Right lobe of liver (tissue), 6 donors: ENCODE measurements at regions not wholly inside any gene's neighbourhood (a gene's known extent, or its start where the extent isn't known, plus 50 kb on each side); places are given as distances from the start of the nearest gene placed in this dataset.

Experiments
- ATAC-seq, 4 donors: fragments of 200-7000 bp; cut with Tn5 transposase; one replicate each; pipeline ENCODE4 v1.9.1; 2020; ENCODE audit warnings: mild to moderate bottlenecking in 4 of 4, moderate library complexity in 4 of 4
- DNase-seq, 3 donors: peaks; one replicate each; pipeline ENCODE4 v3.0.0-alpha.2; 2020
- H3K27ac ChIP-seq, 3 donors: fragments of 200-600 bp; one replicate each; pipeline ENCODE4 v1.8.0; 2022
- H3K27me3 ChIP-seq, 2 donors: fragments of 200-600 bp; one replicate each; pipeline ENCODE4 v1.8.0; 2022
- H3K36me3 ChIP-seq, 4 donors: fragments of 200-600 bp; sonication (generic) in 1 of 4; one replicate each; pipeline versions ENCODE4 v1.5.1 to v1.8.0; 2017 to 2022; ENCODE audit warnings: control low read depth in 1 of 4
- H3K4me1 ChIP-seq, 4 donors: fragments of 200-600 bp; sonication (generic) in 1 of 4; one replicate each; pipeline versions ENCODE4 v1.5.1 to v1.8.0; 2017 to 2022; ENCODE audit warnings: control low read depth in 1 of 4
- H3K4me3 ChIP-seq, 3 donors: fragments of 200-600 bp; one replicate each; pipeline ENCODE4 v1.8.0; 2022
- H3K9me3 ChIP-seq, 4 donors: fragments of 200-600 bp; sonication (generic) in 1 of 4; one replicate each; pipeline versions ENCODE4 v1.5.1 to v1.8.0; 2017 to 2022; ENCODE audit warnings: control low read depth in 1 of 4
- POLR2A ChIP-seq: fragments of 450-650 bp; IDR thresholded peaks from one replicate; pipeline ENCODE4 v1.6.1; 2017; ENCODE audit warnings: antibody characterized with exemption, mild to moderate bottlenecking
- WGBS: methylation state at CpG from one replicate; pipeline ENCODE4 v1.1.6; 2018; ENCODE audit warnings: low coverage, low lambda C conversion rate; ENCODE audit not compliant: insufficient coverage; ENCODE audit errors: missing lambda C conversion rate; 5-methylcytosine and 5-hydroxymethylcytosine counted together
- intact Hi-C, 2 donors: fragments of 100-400 bp; cut with DNase I; formaldehyde crosslinking; loops; one replicate each; pipeline versions ENCODE4 v1.11.2 to v1.14.1; 2022
- TF ChIP-seq, protein P1 (sequence below), 4 donors: fragments of 200-600 bp in 3 of 4; fragments of 450-650 bp in 1 of 4; IDR thresholded peaks; one replicate each; pipeline versions ENCODE4 v1.5.1 to v1.8.0; 2016 to 2022; ENCODE audit warnings: antibody characterized with exemption in 4 of 4, mild to moderate bottlenecking in 2 of 4
- donor health status: DM: no; HTN: yes; CAD: no.
- donor health status: DM: no; HTN: no; CAD: no.
- donor health status: DM: no; HTN: no; CAD: no.
- donor health status: DM: no; HTN: yes; CAD: no.
- donor health status: DM: no; HTN: yes; CAD: no.

DNA sequence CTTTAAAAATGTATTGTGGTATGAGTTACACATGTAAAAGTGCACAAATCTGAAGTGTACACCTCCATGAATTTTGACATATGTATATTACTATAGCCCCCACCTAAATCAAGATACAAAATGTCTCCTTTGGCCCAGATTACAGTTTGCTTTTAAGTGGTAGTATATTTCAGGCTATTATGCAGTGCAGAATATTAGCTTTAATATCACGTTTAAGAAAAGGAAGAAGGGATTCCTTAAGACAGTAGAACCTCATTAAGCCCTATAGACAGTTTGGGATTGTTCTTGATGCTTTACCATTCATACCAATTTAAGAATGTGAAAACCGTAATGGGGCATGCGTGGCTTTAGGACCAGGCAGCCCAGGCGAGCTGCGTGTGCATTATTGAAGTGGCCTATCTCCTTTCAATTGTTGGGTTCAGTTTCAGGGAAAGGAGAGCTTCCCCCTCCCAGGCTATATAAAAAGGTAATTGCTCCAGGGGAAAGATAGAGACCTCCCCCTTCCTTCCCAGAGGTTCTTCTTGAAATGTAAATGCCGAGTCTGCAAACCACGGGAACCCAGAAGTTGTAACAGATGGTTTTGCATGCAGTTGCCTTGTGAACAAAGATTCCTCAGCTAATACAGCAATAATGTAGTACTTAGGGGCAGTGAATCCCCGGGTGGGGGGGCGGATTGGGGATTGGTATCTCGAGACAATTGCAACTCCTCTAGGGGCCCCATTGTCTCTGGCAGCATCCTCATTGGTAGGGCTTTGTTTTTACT lies 106.1 kb downstream of the UCHL1 start:
- no peak overlapping the region for H3K4me3 ChIP-seq
- TF ChIP-seq, protein P1, sequence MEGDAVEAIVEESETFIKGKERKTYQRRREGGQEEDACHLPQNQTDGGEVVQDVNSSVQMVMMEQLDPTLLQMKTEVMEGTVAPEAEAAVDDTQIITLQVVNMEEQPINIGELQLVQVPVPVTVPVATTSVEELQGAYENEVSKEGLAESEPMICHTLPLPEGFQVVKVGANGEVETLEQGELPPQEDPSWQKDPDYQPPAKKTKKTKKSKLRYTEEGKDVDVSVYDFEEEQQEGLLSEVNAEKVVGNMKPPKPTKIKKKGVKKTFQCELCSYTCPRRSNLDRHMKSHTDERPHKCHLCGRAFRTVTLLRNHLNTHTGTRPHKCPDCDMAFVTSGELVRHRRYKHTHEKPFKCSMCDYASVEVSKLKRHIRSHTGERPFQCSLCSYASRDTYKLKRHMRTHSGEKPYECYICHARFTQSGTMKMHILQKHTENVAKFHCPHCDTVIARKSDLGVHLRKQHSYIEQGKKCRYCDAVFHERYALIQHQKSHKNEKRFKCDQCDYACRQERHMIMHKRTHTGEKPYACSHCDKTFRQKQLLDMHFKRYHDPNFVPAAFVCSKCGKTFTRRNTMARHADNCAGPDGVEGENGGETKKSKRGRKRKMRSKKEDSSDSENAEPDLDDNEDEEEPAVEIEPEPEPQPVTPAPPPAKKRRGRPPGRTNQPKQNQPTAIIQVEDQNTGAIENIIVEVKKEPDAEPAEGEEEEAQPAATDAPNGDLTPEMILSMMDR (IDR thresholded peaks at IDR 0.05) = no peak
- TF ChIP-seq POLR2A = no peak
- peaks cover 0 to 7% (median 3%) of the 10 kb centered on the region in 4 donors for H3K4me1 ChIP-seq
- no peaks in the 10 kb centered on the region for H3K36me3 ChIP-seq
- DNase-seq = no peak
- 56% methylated on average over 10 of the region's 10 CpGs for WGBS
- no peak for ATAC-seq
- no peak overlapping the region for H3K27ac ChIP-seq
- H3K27me3 ChIP-seq = no peaks in the 10 kb centered on the region
- intact Hi-C loops = no loop called here
- no peaks in the 10 kb centered on the region for H3K9me3 ChIP-seq

DNA sequence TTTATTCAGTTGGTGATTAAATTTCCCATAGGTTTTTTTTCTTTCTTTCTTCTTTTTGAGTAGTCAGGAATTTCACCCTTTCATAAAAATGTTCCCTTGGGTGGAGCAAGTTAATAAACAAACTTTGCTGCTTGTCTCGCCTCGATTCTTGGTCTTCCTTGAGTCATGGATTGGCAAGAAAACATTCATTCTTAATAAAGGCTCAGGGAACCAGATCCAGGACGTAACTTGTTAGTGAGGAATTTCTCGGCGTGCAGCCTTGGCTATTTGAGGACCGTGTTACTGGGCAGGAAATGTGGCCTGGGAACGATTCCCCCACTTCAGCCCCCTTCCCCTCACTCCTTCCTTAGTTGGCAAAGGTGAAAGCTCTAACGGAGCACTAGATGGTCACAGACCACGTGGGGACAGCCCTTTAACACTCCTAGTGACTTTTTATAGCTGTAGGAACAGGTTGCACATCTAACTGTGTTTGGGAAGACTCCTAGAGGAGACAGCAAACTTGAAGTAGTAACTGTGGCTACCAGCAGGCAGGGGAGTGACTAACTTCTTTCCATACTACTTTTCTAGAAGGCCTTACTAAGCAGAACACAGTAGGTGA lies 106.8 kb downstream of the UCHL1 start:
- TF ChIP-seq POLR2A = no peak
- TF ChIP-seq, protein P1 (IDR thresholded peaks at IDR 0.05) = no peak
- H3K27ac ChIP-seq = no peak overlapping the region
- intact Hi-C loops = no loop called here

DNA sequence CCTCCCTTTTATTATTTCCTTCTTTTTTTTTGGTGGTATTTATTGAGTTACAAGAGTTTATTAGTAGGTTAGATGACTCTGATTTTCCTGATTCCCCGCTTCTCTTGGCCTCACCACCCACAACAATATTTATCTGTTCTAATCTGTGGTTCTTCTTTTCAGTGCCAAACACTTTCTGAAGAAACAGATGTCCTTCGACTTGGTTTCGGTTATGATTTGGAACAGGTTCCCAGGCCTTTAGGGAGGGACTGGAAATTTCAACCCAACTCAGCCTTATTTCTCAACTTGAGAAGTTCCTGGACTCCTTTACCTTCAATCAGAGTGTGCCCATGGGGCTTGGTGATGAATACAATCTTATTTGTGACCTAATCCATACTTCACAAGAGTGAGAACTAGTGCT lies 108.1 kb downstream of the UCHL1 start:
- Histone ChIP-seq H3K4me1 (peaks cover 0 to 12% (median 3%) of the 10 kb centered on the region in 4 donors), H3K27ac (no peak overlapping the region)
- 48% methylated on average over 3 of the region's 3 CpGs for whole genome bisulfite sequencing

More for the DNA sequence above, 106.8 kb downstream of the UCHL1 start:
- DNase-seq = no peak
- ATAC-seq = no peak
- H3K27me3 ChIP-seq = no peaks in the 10 kb centered on the region
- no peak overlapping the region for H3K4me3 ChIP-seq
- H3K36me3 ChIP-seq = no peaks in the 10 kb centered on the region
- 43% methylated on average over 8 of the region's 9 CpGs for WGBS
- peaks cover 0 to 7% (median 3%) of the 10 kb centered on the region in 4 donors for H3K4me1 ChIP-seq
- H3K9me3 ChIP-seq = no peaks in the 10 kb centered on the region

DNA sequence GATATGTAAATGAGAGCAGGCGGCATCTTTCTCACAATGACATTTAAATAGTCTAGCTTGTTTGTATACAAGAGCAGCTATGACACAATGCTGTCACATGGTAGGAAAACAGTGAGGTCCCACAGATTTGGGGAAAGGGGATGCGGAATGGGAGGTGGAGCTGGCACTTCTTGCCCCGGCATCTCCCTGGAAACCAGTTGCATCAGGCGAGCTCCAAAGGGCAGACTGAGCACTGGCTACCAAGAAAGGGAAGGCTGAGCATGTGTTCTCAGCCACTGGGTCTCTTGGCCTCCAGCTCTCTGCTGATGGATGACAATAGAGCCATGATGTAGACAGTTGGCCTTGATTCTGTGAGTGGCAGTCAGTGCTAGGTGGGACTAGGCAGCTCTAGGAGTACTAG lies 109.0 kb downstream of the UCHL1 start:
- TF ChIP-seq, protein P1 (IDR thresholded peaks at IDR 0.05) = no peak
- TF ChIP-seq POLR2A = no peak
- WGBS = 92% methylated on average over 1 of the region's 4 CpGs
- H3K4me3 ChIP-seq = no peak overlapping the region
- H3K27ac ChIP-seq = no peak overlapping the region
- no peaks in the 10 kb centered on the region for H3K9me3 ChIP-seq
- no peak for DNase-seq
- no peaks in the 10 kb centered on the region for H3K27me3 ChIP-seq
- intact Hi-C loops = no loop called here
- no peaks in the 10 kb centered on the region for H3K36me3 ChIP-seq
- ATAC-seq = no peak
- H3K4me1 ChIP-seq = peaks cover 0 to 12% (median 3%) of the 10 kb centered on the region in 4 donors

More for the DNA sequence above, 108.1 kb downstream of the UCHL1 start:
- TF ChIP-seq POLR2A = no peak
- TF ChIP-seq, protein P1 (IDR thresholded peaks at IDR 0.05) = no peak
- ATAC-seq (no peak), DNase-seq (no peak)
- H3K36me3 ChIP-seq = no peaks in the 10 kb centered on the region
- intact Hi-C loops = no loop called here
- no peaks in the 10 kb centered on the region for H3K27me3 ChIP-seq
- H3K4me3 ChIP-seq = no peak overlapping the region
- no peaks in the 10 kb centered on the region for H3K9me3 ChIP-seq
